ACC112 (cell line): ENCODE measurements at regions not wholly inside any gene's neighbourhood (a gene's known extent, or its start where the extent isn't known, plus 50 kb on each side); places are given as distances from the start of the nearest gene placed in this dataset.

Experiments
- H2AFZ ChIP-seq: fragments of 200-600 bp; sonication (generic); one replicate; pipeline ENCODE4 v1.6.0; 2017; ENCODE audit warnings: antibody characterized with exemption, low read length; ENCODE audit not compliant: unreplicated experiment
- H3K27ac ChIP-seq: fragments of 200-600 bp; sonication (generic); 2 replicates; pipeline ENCODE4 v1.5.1; 2014; ENCODE audit warnings: low read depth, mild to moderate bottlenecking, antibody characterized with exemption, low read length, moderate library complexity
- H3K27me3 ChIP-seq: fragments of 200-600 bp; sonication (generic); 2 replicates; pipeline ENCODE4 v1.6.1; 2014; ENCODE audit warnings: mild to moderate bottlenecking, antibody characterized with exemption, low read length, moderate library complexity, mixed read lengths; ENCODE audit not compliant: insufficient read depth
- H3K36me3 ChIP-seq: fragments of 200-600 bp; sonication (generic); 2 replicates; pipeline ENCODE4 v1.6.1; 2016; ENCODE audit warnings: mild to moderate bottlenecking, antibody characterized with exemption, low read length, moderate library complexity, mixed read lengths; ENCODE audit not compliant: insufficient read depth
- H3K4me1 ChIP-seq: fragments of 200-600 bp; sonication (generic); one replicate; pipeline ENCODE4 v1.6.1; 2016; ENCODE audit warnings: low read length, mixed read lengths; ENCODE audit not compliant: insufficient read depth, unreplicated experiment, control insufficient read depth
- H3K4me3 ChIP-seq: fragments of 200-600 bp; sonication (generic); 2 replicates; pipeline ENCODE4 v1.5.1; 2014; ENCODE audit warnings: mild to moderate bottlenecking, low read depth, low read length
- H3K79me2 ChIP-seq: fragments of 200-600 bp; sonication (generic); one replicate; pipeline ENCODE4 v1.6.0; 2016; ENCODE audit warnings: low read length; ENCODE audit not compliant: control insufficient read depth, unreplicated experiment, insufficient read depth

- H3K27me3 ChIP-seq, result peaks cover 49% of the 10 kb centered on the region
- peak overlapping the region; percentile 57; the same call in 1 of the 2 replicates for H3K27ac ChIP-seq
These were observed 180.0 kb downstream of the TBXT start for GRCh38 chr6:165987483-165988301.

GRCh38 chr6:165986914-165987482 lies 180.7 kb downstream of the TBXT start:
- H2AFZ ChIP-seq, result peak overlapping the region; percentile 76
- peaks cover 49% of the 10 kb centered on the region for H3K27me3 ChIP-seq

More at GRCh38 chr6:165987483-165988301, 180.0 kb downstream of the TBXT start:
- H2AFZ ChIP-seq, result peak overlapping the region; percentile 76
- no peaks in the 10 kb centered on the region for H3K36me3 ChIP-seq
- H3K4me1 ChIP-seq, result peaks cover 5% of the 10 kb centered on the region
- H3K79me2 ChIP-seq, result no peaks in the 10 kb centered on the region
- H3K4me3 ChIP-seq, result peak overlapping the region; percentile 91

GRCh38 chr6:165986311-165986913 lies 181.2 kb downstream of the TBXT start:
- no peaks in the 10 kb centered on the region for H3K36me3 ChIP-seq
- H3K27me3 ChIP-seq, result peaks cover 49% of the 10 kb centered on the region
- no peak overlapping the region for H2AFZ ChIP-seq
- H3K27ac ChIP-seq, result no peak overlapping the region
- no peaks in the 10 kb centered on the region for H3K79me2 ChIP-seq
- peaks cover 5% of the 10 kb centered on the region for H3K4me1 ChIP-seq
- H3K4me3 ChIP-seq, result peak overlapping the region; percentile 91

More at GRCh38 chr6:165986914-165987482, 180.7 kb downstream of the TBXT start:
- Histone ChIP-seq H3K27ac (peak overlapping the region; percentile 57; the same call in 1 of the 2 replicates), H3K4me1 (peaks cover 5% of the 10 kb centered on the region), H3K36me3 (no peaks in the 10 kb centered on the region), H3K4me3 (peak overlapping the region; percentile 91), H3K79me2 (no peaks in the 10 kb centered on the region)

- H3K4me1 ChIP-seq, result peaks cover 5% of the 10 kb centered on the region
- H3K27me3 ChIP-seq, result peaks cover 49% of the 10 kb centered on the region
- no peak overlapping the region for H3K27ac ChIP-seq
- H3K79me2 ChIP-seq, result no peaks in the 10 kb centered on the region
- no peak overlapping the region for H2AFZ ChIP-seq
- H3K4me3 ChIP-seq, result peak overlapping the region; percentile 91
- H3K36me3 ChIP-seq, result no peaks in the 10 kb centered on the region
These were observed 181.8 kb downstream of the TBXT start for GRCh38 chr6:165985806-165986299.

- no peak overlapping the region for H3K4me3 ChIP-seq
- H2AFZ ChIP-seq, result no peak overlapping the region
- H3K27ac ChIP-seq, result no peak overlapping the region
- peaks cover 5% of the 10 kb centered on the region for H3K4me1 ChIP-seq
- no peaks in the 10 kb centered on the region for H3K36me3 ChIP-seq
- peaks cover 44% of the 10 kb centered on the region for H3K27me3 ChIP-seq
- H3K79me2 ChIP-seq, result no peaks in the 10 kb centered on the region
These were observed 182.3 kb downstream of the TBXT start for GRCh38 chr6:165985281-165985805.

GRCh38 chr6:165984729-165985275 lies 182.8 kb downstream of the TBXT start:
- no peaks in the 10 kb centered on the region for H3K79me2 ChIP-seq
- H3K27me3 ChIP-seq, result peaks cover 39% of the 10 kb centered on the region

GRCh38 chr6:165983112-165984072 lies 184.3 kb downstream of the TBXT start:
- no peaks in the 10 kb centered on the region for H3K36me3 ChIP-seq
- H3K4me3 ChIP-seq, result no peak overlapping the region
- H2AFZ ChIP-seq, result no peak overlapping the region
- H3K4me1 ChIP-seq, result peaks cover under 1% of the 10 kb centered on the region
- no peak overlapping the region for H3K27ac ChIP-seq
- no peaks in the 10 kb centered on the region for H3K79me2 ChIP-seq
- H3K27me3 ChIP-seq, result peaks cover 24% of the 10 kb centered on the region

More at GRCh38 chr6:165984729-165985275, 182.8 kb downstream of the TBXT start:
- no peak overlapping the region for H3K27ac ChIP-seq
- no peak overlapping the region for H3K4me3 ChIP-seq
- H3K4me1 ChIP-seq, result peaks cover 5% of the 10 kb centered on the region
- H3K36me3 ChIP-seq, result no peaks in the 10 kb centered on the region
- H2AFZ ChIP-seq, result no peak overlapping the region

GRCh38 chr6:165978476-165978875 lies 189.2 kb downstream of the TBXT start:
- H3K4me1 ChIP-seq, result no peaks in the 10 kb centered on the region
- no peaks in the 10 kb centered on the region for H3K79me2 ChIP-seq
- H3K36me3 ChIP-seq, result no peaks in the 10 kb centered on the region
- no peaks in the 10 kb centered on the region for H3K27me3 ChIP-seq
- no peak overlapping the region for H3K27ac ChIP-seq
- no peak overlapping the region for H3K4me3 ChIP-seq
- H2AFZ ChIP-seq, result no peak overlapping the region

- no peak overlapping the region for H2AFZ ChIP-seq
- no peak overlapping the region for H3K4me3 ChIP-seq
- no peaks in the 10 kb centered on the region for H3K27me3 ChIP-seq
- no peaks in the 10 kb centered on the region for H3K36me3 ChIP-seq
- H3K4me1 ChIP-seq, result no peaks in the 10 kb centered on the region
- H3K27ac ChIP-seq, result no peak overlapping the region
- no peaks in the 10 kb centered on the region for H3K79me2 ChIP-seq
These were observed 191.0 kb downstream of the TBXT start for GRCh38 chr6:165976684-165977083.
